ENCODE measurements at regions not wholly inside any gene's neighbourhood (a gene's known extent, or its start where the extent isn't known, plus 50 kb on each side); places are given as distances from the start of the nearest gene placed in this dataset.

GRCh38 chr11:106322106-106322505, 244.6 kb downstream of the AASDHPPT start:
- no peak for TF ChIP-seq POLR2A (IDR thresholded peaks at IDR 0.05)
- no peak for TF ChIP-seq CTCF (IDR thresholded peaks at IDR 0.05)

All from prostate gland (tissue), 2 donors.